ENCODE measurements at regions not wholly inside any gene's neighbourhood (a gene's known extent, or its start where the extent isn't known, plus 50 kb on each side); places are given as distances from the start of the nearest gene placed in this dataset.

DNA sequence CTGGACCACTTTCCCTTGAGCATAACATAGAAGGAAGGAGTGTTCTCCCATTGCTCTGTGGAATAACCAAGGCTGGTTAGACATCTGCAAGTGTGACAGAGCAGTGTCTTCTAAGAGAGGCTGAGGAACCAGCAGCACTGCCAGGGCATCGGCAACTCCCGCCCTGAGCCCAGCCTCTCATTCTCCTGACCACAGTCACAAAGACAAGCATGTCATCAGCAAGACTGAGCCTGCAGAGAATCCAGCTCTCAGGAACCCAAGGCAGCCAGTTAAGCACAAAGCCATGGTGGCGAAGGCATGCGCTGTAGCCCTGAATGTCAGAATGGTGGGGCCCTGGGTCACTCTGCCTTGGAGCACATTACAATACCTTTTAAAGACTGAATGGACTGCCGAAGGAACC, 253.9 kb downstream of the AGTPBP1 start:
- TF ChIP-seq, protein P1, sequence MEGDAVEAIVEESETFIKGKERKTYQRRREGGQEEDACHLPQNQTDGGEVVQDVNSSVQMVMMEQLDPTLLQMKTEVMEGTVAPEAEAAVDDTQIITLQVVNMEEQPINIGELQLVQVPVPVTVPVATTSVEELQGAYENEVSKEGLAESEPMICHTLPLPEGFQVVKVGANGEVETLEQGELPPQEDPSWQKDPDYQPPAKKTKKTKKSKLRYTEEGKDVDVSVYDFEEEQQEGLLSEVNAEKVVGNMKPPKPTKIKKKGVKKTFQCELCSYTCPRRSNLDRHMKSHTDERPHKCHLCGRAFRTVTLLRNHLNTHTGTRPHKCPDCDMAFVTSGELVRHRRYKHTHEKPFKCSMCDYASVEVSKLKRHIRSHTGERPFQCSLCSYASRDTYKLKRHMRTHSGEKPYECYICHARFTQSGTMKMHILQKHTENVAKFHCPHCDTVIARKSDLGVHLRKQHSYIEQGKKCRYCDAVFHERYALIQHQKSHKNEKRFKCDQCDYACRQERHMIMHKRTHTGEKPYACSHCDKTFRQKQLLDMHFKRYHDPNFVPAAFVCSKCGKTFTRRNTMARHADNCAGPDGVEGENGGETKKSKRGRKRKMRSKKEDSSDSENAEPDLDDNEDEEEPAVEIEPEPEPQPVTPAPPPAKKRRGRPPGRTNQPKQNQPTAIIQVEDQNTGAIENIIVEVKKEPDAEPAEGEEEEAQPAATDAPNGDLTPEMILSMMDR (IDR thresholded peaks at IDR 0.05; ENCODE audit: low read length), result no peak
- TF ChIP-seq EZH2 (IDR thresholded peaks at IDR 0.05; ENCODE audit: borderline replicate concordance, low read length), result no peak
